NB4 (cell line): ENCODE measurements at regions not wholly inside any gene's neighbourhood (a gene's known extent, or its start where the extent isn't known, plus 50 kb on each side); places are given as distances from the start of the nearest gene placed in this dataset.

Source experiments
- DNase-seq: peaks from one replicate; pipeline ENCODE4 v3.0.0; 2010; ENCODE audit warnings: low read depth
- H3K4me3 ChIP-seq: one replicate; pipeline ENCODE4 v1.5.1; 2011; ENCODE audit warnings: mild to moderate bottlenecking, low read depth, low read length, moderate library complexity
- CTCF ChIP-seq: IDR thresholded peaks from one replicate; pipeline ENCODE4 v1.5.1; 2012; ENCODE audit warnings: low read depth, low read length
- MAX ChIP-seq: IDR thresholded peaks from 2 replicates; pipeline ENCODE4 v1.6.1; 2011; ENCODE audit warnings: low read depth, low read length
- MYC ChIP-seq: IDR thresholded peaks from 2 replicates; pipeline ENCODE4 v1.6.1; 2011; ENCODE audit warnings: low read depth, low read length
- POLR2A ChIP-seq: IDR thresholded peaks from 2 replicates; pipeline ENCODE4 v1.6.1; 2011; ENCODE audit warnings: mild to moderate bottlenecking; ENCODE audit not compliant: insufficient read length; ENCODE audit errors: extremely low read depth

- no peak for TF ChIP-seq MAX
- TF ChIP-seq CTCF: no peak
- TF ChIP-seq MYC: no peak
- TF ChIP-seq POLR2A: no peak
- no peak overlapping the region for H3K4me3 ChIP-seq
- DNase-seq: no peak
Observed at GRCh38 chr16:73248316-73248715, 200.4 kb upstream of the ZFHX3 start.

- H3K4me3 ChIP-seq: no peak overlapping the region
- TF ChIP-seq POLR2A (no peak), CTCF (no peak), MYC (no peak), MAX (no peak)
- no peak for DNase-seq
Observed at GRCh38 chr16:73240920-73241319, 193.0 kb upstream of the ZFHX3 start.

- H3K4me3 ChIP-seq: no peak overlapping the region
- no peak for TF ChIP-seq POLR2A
- no peak for TF ChIP-seq MAX
- no peak for TF ChIP-seq MYC
- no peak for TF ChIP-seq CTCF
- DNase-seq: no peak
Observed at GRCh38 chr16:73237601-73238000, 189.7 kb upstream of the ZFHX3 start.

GRCh38 chr16:73234496-73234895 is 186.6 kb upstream of the ZFHX3 start:
- TF ChIP-seq MAX: no peak
- TF ChIP-seq MYC: no peak
- DNase-seq: no peak

GRCh38 chr16:73233846-73234424 is 186.0 kb upstream of the ZFHX3 start:
- TF ChIP-seq MYC (no peak), MAX (no peak), POLR2A (no peak), CTCF (no peak)
- H3K4me3 ChIP-seq: no peak overlapping the region
- DNase-seq: no peak

More at GRCh38 chr16:73234496-73234895, 186.6 kb upstream of the ZFHX3 start:
- no peak overlapping the region for H3K4me3 ChIP-seq

- DNase-seq: no peak
- TF ChIP-seq MYC (no peak), POLR2A (no peak), MAX (no peak), CTCF (no peak)
- no peak overlapping the region for H3K4me3 ChIP-seq
Observed at GRCh38 chr16:73233329-73233765, 185.4 kb upstream of the ZFHX3 start.
